ENCODE measurements at regions not wholly inside any gene's neighbourhood (a gene's known extent, or its start where the extent isn't known, plus 50 kb on each side); places are given as distances from the start of the nearest gene placed in this dataset.

GRCh38 chr12:127398016-127398710 lies 868.8 kb upstream of the TMEM132C start:
- DNase-seq (ENCODE audit: low read depth, low spot score) = no peak

DNA sequence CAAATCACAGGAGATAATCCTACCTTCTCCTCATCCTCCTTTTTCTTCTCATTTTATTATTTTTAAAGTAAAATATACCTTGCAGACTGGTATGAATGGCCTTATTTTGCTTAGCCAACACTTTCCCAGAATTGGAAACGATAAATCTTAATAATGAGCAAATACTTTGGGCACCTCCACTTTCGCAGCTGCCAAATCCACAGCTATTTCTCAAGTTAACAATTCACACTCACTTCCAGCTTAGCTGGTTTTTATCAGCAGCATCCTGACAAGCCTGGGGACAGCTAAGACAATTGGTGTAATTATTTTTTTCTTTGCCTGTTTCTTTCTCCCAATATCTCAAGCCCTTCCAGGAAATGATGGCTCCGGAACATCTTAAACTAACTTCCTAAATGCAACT lies 867.5 kb upstream of the TMEM132C start:
- no peak for DNase-seq (ENCODE audit: low read depth, low spot score)

DNA sequence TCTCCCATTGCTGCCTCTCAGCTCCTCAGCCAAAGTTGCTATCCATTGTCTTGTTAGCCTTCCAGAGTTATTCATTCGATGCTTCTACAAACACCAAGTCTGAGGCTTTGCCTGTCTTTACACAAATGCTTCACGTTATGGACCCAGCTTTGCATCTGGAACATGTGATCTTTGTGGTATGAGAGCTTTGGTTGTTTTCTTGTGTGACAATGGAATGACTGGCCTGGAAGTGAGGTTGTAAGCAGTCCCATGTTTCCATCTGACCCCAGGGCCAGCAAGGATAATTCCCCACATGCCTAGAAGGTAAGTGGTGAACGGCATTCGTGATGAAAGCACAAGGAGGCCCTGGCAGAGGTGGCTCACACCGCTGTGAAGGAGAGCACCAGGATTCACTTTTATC lies 866.7 kb upstream of the TMEM132C start:
- peak; percentile 9 for DNase-seq (ENCODE audit: low read depth, low spot score)

DNA sequence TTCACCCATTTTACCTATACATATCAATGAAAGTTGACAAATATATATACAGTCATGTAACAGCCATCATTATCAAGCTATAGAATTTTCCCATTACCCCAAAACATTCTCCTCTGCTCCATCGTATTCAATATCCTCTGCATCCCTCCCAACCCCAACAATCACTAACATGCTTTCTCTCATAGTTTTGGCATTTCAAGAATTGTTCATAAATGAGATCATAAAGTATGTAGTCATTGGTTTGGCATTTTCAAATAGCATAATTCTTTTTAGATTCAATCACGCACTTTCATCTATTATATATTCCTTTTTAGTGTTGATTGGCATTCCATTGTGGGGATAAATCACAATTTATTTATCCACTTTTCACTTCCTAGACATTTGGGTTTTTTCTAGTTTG lies 866.0 kb upstream of the TMEM132C start:
- peak; percentile 40 for DNase-seq (ENCODE audit: low read depth, low spot score)

GRCh38 chr12:127401536-127401935 lies 865.4 kb upstream of the TMEM132C start:
- DNase-seq (ENCODE audit: low read depth, low spot score) = no peak

DNA sequence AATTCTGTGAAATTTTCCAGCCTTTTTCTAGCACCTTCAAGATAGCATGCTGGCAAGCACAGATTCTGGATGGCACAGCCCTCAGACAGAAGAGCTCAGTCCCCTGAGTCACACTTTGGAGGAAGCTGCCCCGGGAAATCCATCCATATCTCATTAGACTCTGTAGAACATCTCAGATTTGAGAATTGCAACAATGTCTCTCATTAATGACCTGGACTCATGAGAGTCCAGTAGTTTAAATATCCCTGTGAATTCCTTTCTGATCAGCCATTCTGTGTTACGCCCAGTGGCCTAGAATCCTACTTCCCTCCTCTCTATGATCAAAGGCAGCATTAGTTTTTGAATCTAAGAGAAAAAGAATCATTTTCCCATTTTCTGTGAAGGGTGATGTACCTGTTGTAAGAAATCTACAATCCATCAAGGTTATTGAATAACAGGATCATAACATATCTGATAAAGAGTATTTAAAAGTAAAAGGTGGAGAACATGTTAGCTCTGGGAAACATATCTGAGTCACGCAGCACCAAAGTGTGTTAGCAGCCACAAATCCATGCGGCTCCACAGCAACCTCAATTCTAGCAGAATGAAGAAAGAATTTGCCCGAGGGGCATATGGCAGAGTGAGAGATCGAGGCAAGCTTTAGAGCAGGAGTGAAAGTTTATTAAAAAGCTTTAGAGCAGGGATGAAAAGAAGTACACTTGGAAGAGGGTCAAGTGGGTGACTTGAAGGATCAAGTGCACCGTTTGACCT lies 855.6 kb upstream of the TMEM132C start:
- DNase-seq (ENCODE audit: low read depth, low spot score) = no peak

DNA sequence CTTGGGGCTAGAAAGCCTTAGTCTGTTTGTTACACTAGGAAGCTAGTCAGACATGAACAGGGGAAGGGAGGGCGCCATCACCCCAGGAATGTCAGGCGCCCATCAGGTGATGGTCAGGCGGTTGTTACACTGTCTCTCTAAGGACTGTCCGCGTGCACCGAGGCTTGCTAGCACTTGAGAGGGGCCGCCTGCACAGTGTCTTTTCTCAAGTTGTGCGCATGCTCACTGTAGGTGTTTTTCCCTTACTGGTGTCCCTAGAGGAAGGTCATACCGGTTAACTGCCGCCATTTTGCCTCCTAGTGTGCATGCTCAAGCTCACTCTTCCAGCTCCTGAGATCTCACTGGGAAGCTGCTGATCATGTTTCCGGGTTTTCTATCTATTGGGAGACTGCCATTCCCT lies 855.0 kb upstream of the TMEM132C start:
- no peak for DNase-seq (ENCODE audit: low read depth, low spot score)

DNA sequence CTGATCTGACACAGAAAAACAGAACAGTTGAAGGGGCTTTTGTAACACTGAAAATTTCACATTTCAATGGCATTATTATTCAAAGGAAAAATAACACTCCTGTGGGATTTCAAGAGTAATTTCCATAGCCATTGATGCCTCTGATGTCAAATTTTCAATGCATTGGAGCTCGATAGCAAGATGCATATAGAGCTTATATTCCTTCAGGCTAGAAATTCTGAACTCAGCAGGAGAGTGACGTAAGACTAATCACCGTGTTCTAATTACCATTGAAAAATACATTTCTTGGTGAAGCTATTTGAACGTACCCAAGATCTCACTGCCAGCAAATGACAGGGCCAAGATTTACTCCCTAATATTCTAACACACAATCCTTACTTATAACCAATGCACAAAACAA lies 854.1 kb upstream of the TMEM132C start:
- no peak for DNase-seq (ENCODE audit: low read depth, low spot score)

GRCh38 chr12:127414186-127414585 lies 852.8 kb upstream of the TMEM132C start:
- no peak for DNase-seq (ENCODE audit: low read depth, low spot score)

GRCh38 chr12:127414636-127415035 lies 852.3 kb upstream of the TMEM132C start:
- no peak for DNase-seq (ENCODE audit: low read depth, low spot score)

DNA sequence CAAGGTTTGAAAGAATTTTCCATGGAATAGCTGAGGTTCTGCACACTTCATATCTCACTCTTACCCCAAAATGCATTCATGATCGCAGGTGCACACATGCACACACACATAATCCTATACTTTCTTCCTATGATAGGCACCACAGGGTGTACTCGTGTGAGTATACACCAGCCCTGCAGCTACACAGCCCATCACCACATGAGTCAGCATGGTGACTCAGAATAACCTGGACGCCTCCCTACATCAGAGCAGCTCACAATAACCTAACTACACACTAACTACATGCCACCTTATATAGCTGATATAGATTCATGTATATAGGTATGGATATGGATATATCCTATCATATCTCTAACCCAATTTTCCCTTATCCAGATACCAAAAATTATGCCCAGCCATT lies 850.2 kb upstream of the TMEM132C start:
- peak; percentile 18 for DNase-seq (ENCODE audit: low read depth, low spot score)

DNA sequence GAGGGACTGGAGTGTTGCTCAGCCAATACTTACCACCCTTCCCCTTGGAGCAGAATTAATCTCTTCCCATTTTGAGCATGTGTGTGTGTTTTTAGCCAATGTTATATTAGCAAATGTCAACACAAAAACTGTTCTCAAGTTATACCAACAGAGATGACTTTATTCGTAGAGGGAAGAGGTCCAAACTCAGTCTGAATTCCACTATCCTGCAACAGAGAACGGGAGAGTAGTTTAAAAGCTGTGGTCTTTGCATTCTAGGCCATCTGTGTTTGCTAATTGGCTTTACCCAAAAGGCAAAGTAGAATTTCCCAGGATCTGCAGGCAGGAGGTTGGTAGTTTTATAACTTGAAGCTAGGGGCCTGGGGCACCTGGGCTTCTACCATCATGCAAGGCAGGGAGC lies 847.9 kb upstream of the TMEM132C start:
- DNase-seq (ENCODE audit: low read depth, low spot score) = no peak

DNA sequence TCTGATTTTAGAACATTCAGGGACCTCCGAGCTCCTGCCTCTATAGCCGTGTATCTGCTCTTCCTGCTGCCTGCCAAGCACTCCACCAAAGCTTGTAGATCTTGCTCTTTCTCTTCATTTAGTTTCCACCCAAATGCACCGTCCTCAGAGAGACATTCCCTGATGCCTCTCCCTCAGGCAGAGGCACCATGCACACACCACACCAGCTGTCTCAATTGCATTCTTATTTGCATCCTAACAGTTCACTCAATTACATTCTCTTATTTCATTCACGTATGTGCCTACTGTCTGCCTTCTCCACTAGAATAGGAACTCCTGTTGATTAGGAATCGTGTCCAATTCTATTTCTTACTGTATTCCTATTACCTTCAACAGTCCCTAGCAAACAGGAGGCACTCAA lies 845.4 kb upstream of the TMEM132C start:
- DNase-seq (ENCODE audit: low read depth, low spot score) = no peak

- DNase-seq (ENCODE audit: low read depth, low spot score) = no peak
These were observed 843.9 kb upstream of the TMEM132C start for GRCh38 chr12:127422935-127423566.

DNA sequence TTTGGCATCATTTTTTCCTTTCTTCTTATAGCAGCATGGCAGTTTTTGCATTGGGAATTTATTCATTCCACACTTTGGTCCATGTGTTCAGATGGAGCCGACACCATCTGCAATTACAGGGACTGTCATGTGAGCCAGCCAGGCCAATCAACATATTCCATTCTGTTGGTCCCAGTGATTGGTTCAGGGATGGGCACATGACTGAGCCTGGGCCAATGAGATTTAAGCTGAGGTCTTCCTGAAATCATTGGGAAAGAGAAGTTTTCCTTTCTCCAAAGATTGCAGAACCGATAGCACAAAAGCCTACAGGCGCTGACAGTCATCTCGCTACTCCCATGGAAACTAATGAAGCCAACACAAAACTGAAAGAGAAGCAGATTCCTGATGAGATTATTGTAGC lies 841.5 kb upstream of the TMEM132C start:
- DNase-seq (ENCODE audit: low read depth, low spot score) = no peak

DNA sequence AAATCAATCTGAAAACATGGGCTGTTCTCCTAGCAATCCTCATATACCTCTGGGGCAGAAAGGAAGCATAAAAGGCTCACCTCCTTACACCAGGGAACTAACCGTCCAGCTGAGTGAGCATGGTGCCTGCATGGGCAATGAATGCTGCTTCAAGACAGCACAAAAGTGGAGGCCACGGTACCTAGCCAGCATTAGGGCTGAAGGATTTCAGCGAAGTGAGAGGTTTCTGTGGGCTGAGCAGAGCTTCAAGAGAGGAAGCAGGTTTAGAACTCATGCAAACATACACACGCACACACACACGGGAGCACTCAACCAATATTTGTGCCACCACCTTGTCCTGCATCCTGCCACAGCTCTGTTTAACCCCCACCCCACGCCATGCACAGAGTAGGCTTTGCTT lies 838.5 kb upstream of the TMEM132C start:
- no peak for DNase-seq (ENCODE audit: low read depth, low spot score)

- peak; percentile 9 for DNase-seq (ENCODE audit: low read depth, low spot score)
These were observed 837.3 kb upstream of the TMEM132C start for GRCh38 chr12:127429551-127430285.

DNA sequence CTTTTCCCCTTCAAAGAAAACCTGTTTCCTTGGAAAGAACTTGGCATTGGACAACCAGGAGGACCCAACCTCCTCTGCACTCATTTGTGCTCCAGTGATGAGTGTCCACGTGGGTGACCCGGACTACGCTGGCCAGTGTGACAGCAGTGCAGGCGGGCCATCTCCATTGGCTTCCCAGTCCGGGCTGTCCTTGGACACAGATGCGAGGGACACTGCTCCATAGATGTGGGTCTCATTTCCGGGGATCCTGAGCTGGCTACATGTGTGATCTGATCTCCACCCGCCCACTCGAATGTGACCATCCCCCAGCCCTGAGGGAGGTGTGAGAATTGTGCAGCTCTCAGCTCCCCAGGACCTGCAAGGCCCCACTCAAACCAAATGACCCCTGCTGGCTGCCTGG lies 836.6 kb upstream of the TMEM132C start:
- DNase-seq (ENCODE audit: low read depth, low spot score) = no peak

- DNase-seq (ENCODE audit: low read depth, low spot score) = no peak
These were observed 835.8 kb upstream of the TMEM132C start for GRCh38 chr12:127431177-127431576.

DNA sequence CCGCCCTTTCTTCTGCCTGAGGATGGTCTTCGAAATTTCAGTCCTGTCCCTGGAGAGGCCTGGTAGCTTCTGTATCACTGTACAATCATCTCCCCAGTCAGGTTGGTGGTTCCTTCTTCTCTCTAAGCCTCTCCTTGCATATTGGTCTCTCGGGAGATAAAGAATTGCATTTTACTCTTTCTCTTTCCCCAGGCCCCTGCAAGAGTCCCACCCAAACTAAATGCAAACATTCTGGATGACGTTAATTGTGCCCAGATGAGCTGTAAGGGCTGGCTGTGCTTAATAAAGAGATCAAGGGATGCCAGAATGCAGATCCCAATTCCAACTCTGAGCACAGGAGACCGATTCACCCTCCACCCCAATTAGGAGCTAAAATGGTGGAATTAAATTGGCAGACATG lies 835.4 kb upstream of the TMEM132C start:
- no peak for DNase-seq (ENCODE audit: low read depth, low spot score)

DNA sequence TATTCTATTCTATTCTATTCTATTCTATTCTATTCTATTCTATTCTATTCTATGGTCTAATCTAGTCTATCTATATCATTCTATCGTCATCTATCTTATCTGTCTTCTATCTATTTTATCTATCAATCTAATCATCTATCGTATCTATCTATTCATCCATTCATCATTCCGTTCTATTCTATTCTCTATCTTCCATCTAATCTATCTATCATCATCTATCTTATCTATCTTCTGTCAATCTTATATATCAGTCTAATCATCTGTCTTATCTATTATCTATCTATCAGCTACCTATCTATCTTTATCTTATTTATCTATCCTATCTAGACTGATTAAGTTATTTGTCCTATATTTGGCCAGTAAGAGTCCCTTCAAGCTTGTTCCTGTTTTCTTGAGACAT lies 831.5 kb upstream of the TMEM132C start:
- no peak for DNase-seq (ENCODE audit: low read depth, low spot score)

- no peak for DNase-seq (ENCODE audit: low read depth, low spot score)
These were observed 828.3 kb upstream of the TMEM132C start for GRCh38 chr12:127438512-127439244.
